HepG2 (cell line): ENCODE measurements at regions not wholly inside any gene's neighbourhood (a gene's known extent, or its start where the extent isn't known, plus 50 kb on each side); places are given as distances from the start of the nearest gene placed in this dataset.

Experiments used
- CREM ChIP-seq, 2 experiments: sonication (generic) in 1 of 2; formaldehyde crosslinking in 1 of 2; IDR thresholded peaks; 2 replicates each; pipeline versions ENCODE4 v1.4.0 to v1.6.1; 2016 to 2020; ENCODE audit warnings: antibody characterized with exemption in 1 of 2, mild to moderate bottlenecking in 1 of 2, missing genetic modification reagents in 1 of 2
- CTCF ChIP-seq: sonication (generic); formaldehyde crosslinking; IDR thresholded peaks from 2 replicates; pipeline ENCODE4 v1.5.0; 2020; ENCODE audit warnings: mild to moderate bottlenecking, missing genetic modification reagents, moderate library complexity
- HNF1A ChIP-seq, 2 experiments: sonication (generic) in 1 of 2; formaldehyde crosslinking in 1 of 2; IDR thresholded peaks; 2 replicates each; pipeline versions ENCODE4 v1.4.0 to v1.6.1; 2016 to 2020; ENCODE audit warnings: borderline replicate concordance in 1 of 2, low read depth in 1 of 2, mild to moderate bottlenecking in 1 of 2, missing genetic modification reagents in 1 of 2
- KDM1A ChIP-seq: IDR thresholded peaks from 2 replicates; pipeline ENCODE4 v1.6.1; 2016; ENCODE audit warnings: missing compliant biosample characterization
- MED1 ChIP-seq: sonication (generic); formaldehyde crosslinking; IDR thresholded peaks from 2 replicates; pipeline ENCODE4 v1.4.0; 2020; ENCODE audit warnings: missing genetic modification reagents
- NR3C1 ChIP-seq: sonication (generic); formaldehyde crosslinking; IDR thresholded peaks from 2 replicates; pipeline ENCODE4 v1.4.0; 2020; ENCODE audit warnings: missing genetic modification reagents
- RCOR2 ChIP-seq: IDR thresholded peaks from 2 replicates; pipeline ENCODE4 v1.6.1; 2016; ENCODE audit warnings: missing biosample characterization, missing genetic modification reagents
- REST ChIP-seq, 2 experiments: IDR thresholded peaks; 2 replicates each; pipeline ENCODE4 v1.6.1; 2011 to 2012; ENCODE audit warnings: low read length in 2 of 2, borderline replicate concordance in 1 of 2, low read depth in 1 of 2, mild to moderate bottlenecking in 1 of 2, moderate library complexity in 1 of 2
- RXRA ChIP-seq: sonication (generic); formaldehyde crosslinking; IDR thresholded peaks from 2 replicates; pipeline ENCODE4 v1.5.1; 2020; ENCODE audit warnings: missing genetic modification reagents
- ZC3H4 ChIP-seq: sonication (generic); formaldehyde crosslinking; IDR thresholded peaks from 2 replicates; pipeline ENCODE4 v1.4.0; 2020; ENCODE audit warnings: missing genetic modification reagents, borderline replicate concordance
- ZFP41 ChIP-seq: sonication (generic); formaldehyde crosslinking; IDR thresholded peaks from 2 replicates; pipeline ENCODE4 v1.4.0; 2020; ENCODE audit warnings: mild to moderate bottlenecking, missing genetic modification reagents, borderline replicate concordance
- ZNF264 ChIP-seq: sonication (generic); formaldehyde crosslinking; IDR thresholded peaks from 2 replicates; pipeline ENCODE4 v1.4.0; 2020; ENCODE audit warnings: missing genetic modification reagents
- ZNF274 ChIP-seq: sonication (generic); formaldehyde crosslinking; IDR thresholded peaks from 2 replicates; pipeline ENCODE4 v1.5.1; 2020; ENCODE audit warnings: mild to moderate bottlenecking, missing genetic modification reagents
- ZNF367 ChIP-seq: sonication (generic); formaldehyde crosslinking; IDR thresholded peaks from 2 replicates; pipeline ENCODE4 v1.4.0; 2020; ENCODE audit warnings: missing genetic modification reagents, borderline replicate concordance

GRCh38 chr3:148265841-148266240, 431.9 kb upstream of the AGTR1 start:
- TF ChIP-seq KDM1A (CRISPR knock-in tag) (no peak), NR3C1 (CRISPR knock-in tag) (no peak), RXRA (CRISPR knock-in tag) (no peak), CTCF (CRISPR knock-in tag) (no peak), HNF1A (IDR thresholded peaks at IDR 0.05; ENCODE audit: low read depth) (no peak), HNF1A (CRISPR knock-in tag; IDR thresholded peaks at IDR 0.05; ENCODE audit: borderline replicate concordance) (no peak), REST (IDR thresholded peaks at IDR 0.05; ENCODE audit: borderline replicate concordance in 1 of 2, low read depth in 1 of 2, low read length in 2 of 2) (no peak), CREM (IDR thresholded peaks at IDR 0.05) (no peak), CREM (CRISPR knock-in tag; IDR thresholded peaks at IDR 0.05) (no peak), ZC3H4 (no peak), ZNF367 (no peak), ZNF274 (CRISPR knock-in tag) (no peak), ZNF264 (no peak), MED1 (no peak), RCOR2 (no peak), ZFP41 (CRISPR knock-in tag) (no peak)
